BJ (cell line): ENCODE measurements at regions not wholly inside any gene's neighbourhood (a gene's known extent, or its start where the extent isn't known, plus 50 kb on each side); places are given as distances from the start of the nearest gene placed in this dataset.

Experiments used
- CTCF ChIA-PET: fragments of 350-600 bp; formaldehyde crosslinking; extraction: SDS; loops from one replicate; lab custom pipeline; 2021; ENCODE audit warnings: antibody characterized with exemption, inconsistent platforms; lab: Yijun Ruan, JAX
- POLR2A ChIA-PET: fragments of 300-600 bp; sonication (Branson Sonifier 250); formaldehyde crosslinking; extraction: SDS; loops from one replicate; lab custom pipeline; 2021; ENCODE audit warnings: antibody characterized with exemption; lab: Charles Lee
- DNase-seq: peaks from one replicate; pipeline ENCODE4 v3.0.0-alpha.2; 2011; ENCODE audit warnings: low read depth
- H3K27me3 ChIP-seq: 2 replicates; pipeline ENCODE4 v1.6.0; 2011; ENCODE audit warnings: low read length; ENCODE audit not compliant: control insufficient read depth, insufficient read depth
- H3K36me3 ChIP-seq: 2 replicates; pipeline ENCODE4 v1.5.1; 2011; ENCODE audit warnings: low read length; ENCODE audit not compliant: control insufficient read depth, insufficient read depth
- H3K4me3 ChIP-seq: 2 replicates; pipeline ENCODE4 v1.5.1; 2011; ENCODE audit warnings: low read depth, mild to moderate bottlenecking, control low read depth, low read length
- CTCF ChIP-seq: IDR thresholded peaks from 2 replicates; pipeline ENCODE4 v1.5.1; 2011; ENCODE audit warnings: low read depth, mild to moderate bottlenecking, control low read depth, inconsistent platforms, low read length, moderate library complexity; ENCODE audit not compliant: insufficient read depth

- no peak overlapping the region for H3K4me3 ChIP-seq
- CTCF ChIA-PET, result no interaction called here
- no peaks in the 10 kb centered on the region for H3K27me3 ChIP-seq
- no peaks in the 10 kb centered on the region for H3K36me3 ChIP-seq
- no peak for TF ChIP-seq CTCF
- POLR2A ChIA-PET, result no interaction called here
- no peak for DNase-seq
These were observed 1256.9 kb upstream of the PIK3C3 start for GRCh38 chr18:40698129-40698528.

- POLR2A ChIA-PET, result no interaction called here
These were observed 1259.5 kb upstream of the PIK3C3 start for GRCh38 chr18:40695526-40695925.

GRCh38 chr18:40692871-40693270 is 1262.2 kb upstream of the PIK3C3 start:
- CTCF ChIA-PET, result no interaction called here
- DNase-seq, result no peak

More at GRCh38 chr18:40695526-40695925, 1259.5 kb upstream of the PIK3C3 start:
- CTCF ChIA-PET, result no interaction called here
- no peak for TF ChIP-seq CTCF
- H3K4me3 ChIP-seq, result no peak overlapping the region
- DNase-seq, result no peak
- no peaks in the 10 kb centered on the region for H3K36me3 ChIP-seq
- no peaks in the 10 kb centered on the region for H3K27me3 ChIP-seq

GRCh38 chr18:40690062-40690461 is 1265.0 kb upstream of the PIK3C3 start:
- ChIA-PET CTCF (no interaction called here), POLR2A (no interaction called here)
- TF ChIP-seq CTCF, result no peak
- no peaks in the 10 kb centered on the region for H3K36me3 ChIP-seq
- no peaks in the 10 kb centered on the region for H3K27me3 ChIP-seq
- no peak for DNase-seq
- no peak overlapping the region for H3K4me3 ChIP-seq

More at GRCh38 chr18:40692871-40693270, 1262.2 kb upstream of the PIK3C3 start:
- Histone ChIP-seq H3K4me3 (no peak overlapping the region), H3K27me3 (no peaks in the 10 kb centered on the region), H3K36me3 (no peaks in the 10 kb centered on the region)
- no peak for TF ChIP-seq CTCF
- POLR2A ChIA-PET, result no interaction called here

- POLR2A ChIA-PET, result no interaction called here
- DNase-seq, result no peak
- Histone ChIP-seq H3K4me3 (no peak overlapping the region), H3K36me3 (no peaks in the 10 kb centered on the region), H3K27me3 (no peaks in the 10 kb centered on the region)
- TF ChIP-seq CTCF, result no peak
- CTCF ChIA-PET, result no interaction called here
These were observed 1267.6 kb upstream of the PIK3C3 start for GRCh38 chr18:40687399-40687798.
